SU-DHL-6 (cell line): ENCODE measurements at regions not wholly inside any gene's neighbourhood (a gene's known extent, or its start where the extent isn't known, plus 50 kb on each side); places are given as distances from the start of the nearest gene placed in this dataset.

Source experiments
- EZH2phosphoT487 ChIP-seq: fragments of 200-600 bp; sonication (generic), shearing (Covaris generic); conservative IDR thresholded peaks from 2 replicates; pipeline ENCODE4 v1.6.1; 2018; ENCODE audit warnings: mild to moderate bottlenecking, antibody characterized with exemption, low read length, moderate library complexity, mixed read lengths
- TF ChIP-seq, protein P1 (sequence below): fragments of 200-600 bp; sonication (generic); IDR thresholded peaks from one replicate; pipeline ENCODE4 v1.5.1; 2017; ENCODE audit warnings: antibody characterized with exemption, mild to moderate bottlenecking, low read length, moderate library complexity; ENCODE audit not compliant: insufficient read depth, poor library complexity, severe bottlenecking

DNA sequence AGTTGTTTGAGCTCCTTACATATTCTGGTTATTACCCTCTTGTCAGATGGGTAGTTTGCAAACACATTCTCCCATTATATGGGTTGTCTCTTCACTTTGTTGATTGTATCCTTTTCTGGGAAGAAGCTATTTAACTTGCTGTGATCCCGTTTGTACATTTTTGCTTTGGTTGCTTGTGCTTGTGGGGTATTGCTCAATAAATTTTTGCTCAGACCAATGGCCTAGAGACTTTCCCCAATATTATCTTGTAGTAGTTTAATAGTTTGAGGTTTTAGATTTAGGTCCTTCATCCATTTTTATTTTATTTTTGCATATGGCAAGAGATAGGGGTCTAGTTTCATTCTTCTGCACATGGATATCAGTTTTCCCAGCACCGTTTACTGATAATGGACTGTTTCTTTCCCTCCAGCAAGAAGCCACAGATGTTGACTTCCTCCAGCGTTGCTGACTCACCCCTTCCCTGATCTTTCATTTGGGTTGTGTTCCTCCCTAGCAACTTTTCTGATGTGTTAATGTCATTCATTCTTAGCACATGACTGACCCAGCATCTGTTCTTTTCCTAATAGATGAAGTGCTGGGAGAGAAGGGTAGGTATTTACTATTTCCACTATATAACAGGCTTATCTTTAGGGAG lies 166.7 kb upstream of the SGO1 start:
- TF ChIP-seq, protein P1, sequence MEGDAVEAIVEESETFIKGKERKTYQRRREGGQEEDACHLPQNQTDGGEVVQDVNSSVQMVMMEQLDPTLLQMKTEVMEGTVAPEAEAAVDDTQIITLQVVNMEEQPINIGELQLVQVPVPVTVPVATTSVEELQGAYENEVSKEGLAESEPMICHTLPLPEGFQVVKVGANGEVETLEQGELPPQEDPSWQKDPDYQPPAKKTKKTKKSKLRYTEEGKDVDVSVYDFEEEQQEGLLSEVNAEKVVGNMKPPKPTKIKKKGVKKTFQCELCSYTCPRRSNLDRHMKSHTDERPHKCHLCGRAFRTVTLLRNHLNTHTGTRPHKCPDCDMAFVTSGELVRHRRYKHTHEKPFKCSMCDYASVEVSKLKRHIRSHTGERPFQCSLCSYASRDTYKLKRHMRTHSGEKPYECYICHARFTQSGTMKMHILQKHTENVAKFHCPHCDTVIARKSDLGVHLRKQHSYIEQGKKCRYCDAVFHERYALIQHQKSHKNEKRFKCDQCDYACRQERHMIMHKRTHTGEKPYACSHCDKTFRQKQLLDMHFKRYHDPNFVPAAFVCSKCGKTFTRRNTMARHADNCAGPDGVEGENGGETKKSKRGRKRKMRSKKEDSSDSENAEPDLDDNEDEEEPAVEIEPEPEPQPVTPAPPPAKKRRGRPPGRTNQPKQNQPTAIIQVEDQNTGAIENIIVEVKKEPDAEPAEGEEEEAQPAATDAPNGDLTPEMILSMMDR, result no peak
- TF ChIP-seq EZH2phosphoT487, result no peak
